Retinal pigment epithelial cell (primary cell): ENCODE measurements at regions not wholly inside any gene's neighbourhood (a gene's known extent, or its start where the extent isn't known, plus 50 kb on each side); places are given as distances from the start of the nearest gene placed in this dataset.

Source experiments
- DNase-seq: peaks from one replicate; pipeline ENCODE4 v3.0.0-alpha.2; 2010; ENCODE audit warnings: low read depth
- H3K4me3 ChIP-seq: 2 replicates; pipeline ENCODE4 v1.5.1; 2011; ENCODE audit warnings: mild to moderate bottlenecking, low read length, control low read depth, moderate library complexity
- TF ChIP-seq, protein P1 (sequence below): conservative IDR thresholded peaks from 2 replicates; pipeline ENCODE4 v1.5.1; 2011; ENCODE audit warnings: low read depth, low read length, control low read depth, inconsistent platforms

DNA sequence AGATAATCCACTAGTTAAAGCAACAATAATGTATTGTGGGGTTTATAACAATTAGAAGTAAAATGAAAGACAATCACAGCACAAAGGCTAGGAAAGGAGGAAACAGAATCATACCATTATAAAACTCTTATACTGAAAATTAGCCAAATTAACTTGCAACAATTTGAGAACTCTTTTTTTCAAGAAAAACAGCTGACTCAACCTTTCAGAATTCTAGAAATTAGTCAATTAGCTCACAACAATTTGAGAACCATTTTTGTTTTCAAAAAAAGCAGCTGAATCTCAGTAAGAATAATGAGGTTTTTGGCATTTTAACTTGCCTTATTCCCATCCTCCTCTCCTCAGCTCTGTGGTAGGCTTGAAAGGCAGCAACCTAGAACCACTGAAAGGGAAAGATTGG is 269.9 kb downstream of the NPR3 start:
- TF ChIP-seq, protein P1, sequence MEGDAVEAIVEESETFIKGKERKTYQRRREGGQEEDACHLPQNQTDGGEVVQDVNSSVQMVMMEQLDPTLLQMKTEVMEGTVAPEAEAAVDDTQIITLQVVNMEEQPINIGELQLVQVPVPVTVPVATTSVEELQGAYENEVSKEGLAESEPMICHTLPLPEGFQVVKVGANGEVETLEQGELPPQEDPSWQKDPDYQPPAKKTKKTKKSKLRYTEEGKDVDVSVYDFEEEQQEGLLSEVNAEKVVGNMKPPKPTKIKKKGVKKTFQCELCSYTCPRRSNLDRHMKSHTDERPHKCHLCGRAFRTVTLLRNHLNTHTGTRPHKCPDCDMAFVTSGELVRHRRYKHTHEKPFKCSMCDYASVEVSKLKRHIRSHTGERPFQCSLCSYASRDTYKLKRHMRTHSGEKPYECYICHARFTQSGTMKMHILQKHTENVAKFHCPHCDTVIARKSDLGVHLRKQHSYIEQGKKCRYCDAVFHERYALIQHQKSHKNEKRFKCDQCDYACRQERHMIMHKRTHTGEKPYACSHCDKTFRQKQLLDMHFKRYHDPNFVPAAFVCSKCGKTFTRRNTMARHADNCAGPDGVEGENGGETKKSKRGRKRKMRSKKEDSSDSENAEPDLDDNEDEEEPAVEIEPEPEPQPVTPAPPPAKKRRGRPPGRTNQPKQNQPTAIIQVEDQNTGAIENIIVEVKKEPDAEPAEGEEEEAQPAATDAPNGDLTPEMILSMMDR: no peak
- DNase-seq: no peak
- H3K4me3 ChIP-seq: no peak overlapping the region

DNA sequence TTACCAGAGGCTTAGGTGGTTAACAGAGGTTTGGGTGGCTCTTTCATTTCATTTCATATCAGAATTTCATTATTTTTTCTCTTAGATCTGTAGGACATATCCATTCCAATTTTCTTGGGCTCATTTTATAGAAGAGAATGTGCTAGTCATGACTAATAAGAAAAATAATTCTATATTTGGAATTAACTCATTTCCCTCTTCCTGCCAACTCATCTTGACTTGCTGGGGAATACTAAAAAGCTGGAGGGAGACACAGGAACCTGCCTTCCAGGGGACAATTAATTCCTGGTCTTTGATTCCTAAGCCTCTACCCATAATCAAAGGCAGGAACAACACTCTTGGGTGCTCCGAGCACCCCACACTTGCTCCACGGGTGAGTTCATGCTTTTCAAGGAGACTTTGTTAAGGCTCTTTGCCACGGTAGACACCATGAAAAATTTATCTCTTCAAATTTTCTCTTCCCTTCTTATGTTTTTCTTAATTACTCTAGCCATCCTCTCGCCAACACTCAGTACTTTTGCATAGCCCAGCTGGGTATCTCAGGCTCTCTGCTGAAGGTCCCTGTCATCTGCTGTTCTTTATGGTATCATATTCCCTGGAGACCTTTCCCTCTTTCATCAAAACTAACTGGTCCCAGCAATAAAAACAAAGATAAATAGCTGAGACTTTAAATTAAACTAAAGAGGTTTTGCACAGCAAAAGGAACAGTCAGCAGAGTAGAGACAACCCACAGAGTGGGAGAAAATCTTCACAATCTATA is 273.9 kb downstream of the NPR3 start:
- H3K4me3 ChIP-seq: no peak overlapping the region
- TF ChIP-seq, protein P1: no peak
- DNase-seq: no peak

GRCh38 chr5:32989815-32990214 is 278.7 kb downstream of the NPR3 start:
- TF ChIP-seq, protein P1: no peak
- H3K4me3 ChIP-seq: no peak overlapping the region
- no peak for DNase-seq

DNA sequence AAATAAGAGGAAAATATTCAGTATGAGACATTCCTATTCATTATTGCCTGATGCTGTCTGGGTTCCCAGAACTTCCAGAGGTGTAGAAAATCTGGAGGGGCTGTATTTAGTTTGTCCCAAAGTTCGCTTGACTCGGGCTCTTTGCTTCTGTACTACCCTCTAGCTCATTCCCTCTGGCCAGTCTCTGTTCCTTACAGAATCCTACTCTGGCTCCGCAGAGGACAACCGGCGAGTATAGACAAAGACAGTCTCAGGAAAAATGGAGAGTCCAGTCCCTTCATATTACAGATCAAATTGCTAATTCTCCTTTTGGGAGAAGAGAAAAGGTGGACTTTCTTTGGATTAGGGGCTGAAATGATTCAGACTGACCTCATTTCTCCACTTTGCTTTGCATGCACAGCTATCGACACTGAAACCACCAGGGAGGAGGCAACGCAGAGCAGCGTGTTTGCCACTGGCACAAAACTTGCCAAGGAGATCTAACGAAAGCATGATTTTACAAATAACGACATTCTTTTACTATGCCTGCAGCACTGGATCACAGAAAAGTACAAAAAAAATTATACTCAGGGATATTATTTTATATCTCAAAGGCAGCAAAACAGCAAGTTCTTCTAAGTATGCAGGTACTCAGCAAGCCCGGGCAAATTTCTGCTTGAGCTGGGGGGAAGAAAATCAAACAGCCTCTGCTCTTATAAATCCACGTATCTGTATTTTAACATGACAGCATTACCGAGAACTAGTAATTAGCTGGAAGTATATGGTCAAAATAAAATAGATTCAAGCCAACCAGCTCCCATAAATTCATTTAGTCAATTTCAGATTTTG is 279.7 kb downstream of the NPR3 start:
- TF ChIP-seq, protein P1: no peak
- no peak overlapping the region for H3K4me3 ChIP-seq
- no peak for DNase-seq

DNA sequence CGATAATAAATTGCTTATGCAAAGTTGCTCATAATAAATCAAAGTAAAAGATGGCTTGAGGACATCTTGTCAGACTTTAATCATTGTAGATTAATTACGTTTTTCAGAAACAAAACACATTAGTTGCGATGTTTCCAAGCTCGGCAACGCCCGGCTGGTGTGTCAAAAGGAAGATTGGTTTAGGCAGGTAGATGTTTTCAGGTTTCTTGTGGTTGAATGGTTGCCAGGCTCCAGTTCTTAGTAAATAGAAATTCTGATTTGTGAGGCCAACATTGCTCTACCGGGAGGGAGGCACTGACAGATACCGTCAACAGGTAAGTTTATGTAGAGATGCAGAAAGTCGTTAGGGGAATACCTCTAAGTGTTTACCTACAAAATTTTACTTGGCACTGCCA is 280.3 kb downstream of the NPR3 start:
- no peak overlapping the region for H3K4me3 ChIP-seq
- TF ChIP-seq, protein P1: no peak

GRCh38 chr5:32996336-32996735 is 285.2 kb downstream of the NPR3 start:
- H3K4me3 ChIP-seq: no peak overlapping the region
- TF ChIP-seq, protein P1: no peak
- DNase-seq: no peak

More for the DNA sequence above, 280.3 kb downstream of the NPR3 start:
- no peak for DNase-seq
